ENCODE measurements at regions not wholly inside any gene's neighbourhood (a gene's known extent, or its start where the extent isn't known, plus 50 kb on each side); places are given as distances from the start of the nearest gene placed in this dataset.

DNA sequence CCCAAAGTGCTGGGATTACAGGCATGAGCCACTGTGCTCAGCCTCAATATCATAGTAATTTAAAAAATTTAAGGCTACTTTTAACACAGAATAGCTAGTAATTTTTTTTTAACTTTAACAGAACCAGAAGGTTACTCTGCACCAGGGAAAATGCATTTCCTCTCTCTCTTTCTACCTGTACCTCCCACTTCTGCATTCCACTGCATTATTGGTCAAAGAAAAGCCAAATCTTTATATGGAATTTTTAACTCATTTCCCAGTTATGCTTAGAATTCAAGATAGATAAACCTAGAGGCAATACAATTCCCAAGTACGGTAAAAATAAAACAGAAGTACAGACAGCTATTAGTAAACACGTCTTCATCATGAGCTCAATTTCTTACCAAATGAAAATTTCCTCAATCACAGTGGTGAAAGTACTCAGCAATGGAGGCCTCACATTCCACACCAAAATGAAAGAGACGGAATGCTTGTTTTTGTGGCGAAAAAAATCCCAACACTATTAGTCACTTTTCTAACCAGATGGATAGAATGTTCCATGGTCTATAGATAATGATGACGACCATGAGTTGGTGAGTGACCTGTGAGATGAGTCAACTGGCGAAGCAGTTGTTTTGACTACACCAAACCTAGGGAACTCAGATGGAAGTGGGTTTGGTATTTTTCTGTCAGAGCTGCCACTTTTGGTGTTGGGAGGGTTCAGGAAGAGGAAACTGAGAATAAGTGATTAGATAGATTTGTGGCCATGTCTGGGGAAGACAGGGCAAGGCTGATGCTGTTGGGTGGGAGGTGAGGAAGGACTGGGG lies 104.7 kb upstream of the SGK1 start:
- TF ChIP-seq POLR2AphosphoS5 (IDR thresholded peaks at IDR 0.05) (no peak), POLR2A (IDR thresholded peaks at IDR 0.05) (no peak), EP300 (IDR thresholded peaks at IDR 0.05; ENCODE audit: low read depth) (no peak)
- TF ChIP-seq, protein P1, sequence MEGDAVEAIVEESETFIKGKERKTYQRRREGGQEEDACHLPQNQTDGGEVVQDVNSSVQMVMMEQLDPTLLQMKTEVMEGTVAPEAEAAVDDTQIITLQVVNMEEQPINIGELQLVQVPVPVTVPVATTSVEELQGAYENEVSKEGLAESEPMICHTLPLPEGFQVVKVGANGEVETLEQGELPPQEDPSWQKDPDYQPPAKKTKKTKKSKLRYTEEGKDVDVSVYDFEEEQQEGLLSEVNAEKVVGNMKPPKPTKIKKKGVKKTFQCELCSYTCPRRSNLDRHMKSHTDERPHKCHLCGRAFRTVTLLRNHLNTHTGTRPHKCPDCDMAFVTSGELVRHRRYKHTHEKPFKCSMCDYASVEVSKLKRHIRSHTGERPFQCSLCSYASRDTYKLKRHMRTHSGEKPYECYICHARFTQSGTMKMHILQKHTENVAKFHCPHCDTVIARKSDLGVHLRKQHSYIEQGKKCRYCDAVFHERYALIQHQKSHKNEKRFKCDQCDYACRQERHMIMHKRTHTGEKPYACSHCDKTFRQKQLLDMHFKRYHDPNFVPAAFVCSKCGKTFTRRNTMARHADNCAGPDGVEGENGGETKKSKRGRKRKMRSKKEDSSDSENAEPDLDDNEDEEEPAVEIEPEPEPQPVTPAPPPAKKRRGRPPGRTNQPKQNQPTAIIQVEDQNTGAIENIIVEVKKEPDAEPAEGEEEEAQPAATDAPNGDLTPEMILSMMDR (IDR thresholded peaks at IDR 0.05) = no peak

Data from transverse colon (tissue), 4 donors.